ENCODE measurements at regions not wholly inside any gene's neighbourhood (a gene's known extent, or its start where the extent isn't known, plus 50 kb on each side); places are given as distances from the start of the nearest gene placed in this dataset.

GRCh38 chr10:62589689-62590088 is 214.8 kb upstream of the ADO start:
- no peak for TF ChIP-seq EZH2 (IDR thresholded peaks at IDR 0.05)
- TF ChIP-seq CTCF (IDR thresholded peaks at IDR 0.05), result no peak
- no peak for TF ChIP-seq EZH2phosphoT487 (IDR thresholded peaks at IDR 0.05)

Measured in neural progenitor cell (in vitro differentiated cells).